OCI-LY7 (cell line): ENCODE measurements at regions not wholly inside any gene's neighbourhood (a gene's known extent, or its start where the extent isn't known, plus 50 kb on each side); places are given as distances from the start of the nearest gene placed in this dataset.

Experiments used
- CTCF ChIP-seq: fragments of 200-600 bp; sonication (generic); conservative IDR thresholded peaks from 2 replicates; pipeline ENCODE4 v1.5.1; 2014; ENCODE audit warnings: mild to moderate bottlenecking, antibody characterized with exemption, low read length, moderate library complexity, mixed read lengths
- EZH2phosphoT487 ChIP-seq: fragments of 200-600 bp; sonication (generic); IDR thresholded peaks from 2 replicates; pipeline ENCODE4 v1.6.1; 2018; ENCODE audit warnings: low read depth, borderline replicate concordance, mild to moderate bottlenecking, mixed run types, antibody characterized with exemption, low read length, moderate library complexity, mixed read lengths

- TF ChIP-seq CTCF: no peak
- TF ChIP-seq EZH2phosphoT487: no peak
Observed at GRCh38 chr11:129277198-129277843, 85.2 kb upstream of the ARHGAP32 start.
